GM19395 (cell line): ENCODE measurements at regions not wholly inside any gene's neighbourhood (a gene's known extent, or its start where the extent isn't known, plus 50 kb on each side); places are given as distances from the start of the nearest gene placed in this dataset.
A peak's percentile ranks its signal among the peaks of the same experiment; 100 is the strongest.

Source experiments
- ATAC-seq: cut with Tn5 transposase; IDR thresholded peaks from one replicate; pipeline ENCODE4 v1.9.1; 2021; ENCODE audit warnings: mild to moderate bottlenecking, moderate library complexity; ENCODE audit not compliant: unreplicated experiment

GRCh38 chr12:11946161-11946560 is 124.6 kb upstream of the BCL2L14 start:
- no peak for ATAC-seq

DNA sequence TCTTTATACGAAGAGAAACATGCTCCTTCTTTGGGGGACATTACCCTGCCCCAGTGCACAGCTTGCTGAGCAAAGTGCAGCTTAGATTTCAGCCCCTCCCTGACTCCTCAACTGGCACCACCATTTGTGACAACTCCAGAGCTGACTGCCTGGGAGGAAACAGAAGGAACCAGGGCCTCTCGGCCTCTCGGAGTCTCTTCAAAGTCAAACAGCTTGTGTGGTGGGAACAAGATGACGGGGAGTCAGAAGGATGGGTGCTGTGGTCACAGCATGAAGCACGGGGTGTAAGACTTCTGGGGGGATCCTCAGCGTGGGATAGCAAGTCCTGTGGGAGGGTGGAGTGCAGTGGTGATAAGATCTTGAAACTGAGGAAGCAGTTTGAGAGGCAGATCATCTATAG is 123.5 kb upstream of the BCL2L14 start:
- no peak for ATAC-seq

GRCh38 chr12:11949738-11950411 is 120.9 kb upstream of the BCL2L14 start:
- ATAC-seq, result no peak

DNA sequence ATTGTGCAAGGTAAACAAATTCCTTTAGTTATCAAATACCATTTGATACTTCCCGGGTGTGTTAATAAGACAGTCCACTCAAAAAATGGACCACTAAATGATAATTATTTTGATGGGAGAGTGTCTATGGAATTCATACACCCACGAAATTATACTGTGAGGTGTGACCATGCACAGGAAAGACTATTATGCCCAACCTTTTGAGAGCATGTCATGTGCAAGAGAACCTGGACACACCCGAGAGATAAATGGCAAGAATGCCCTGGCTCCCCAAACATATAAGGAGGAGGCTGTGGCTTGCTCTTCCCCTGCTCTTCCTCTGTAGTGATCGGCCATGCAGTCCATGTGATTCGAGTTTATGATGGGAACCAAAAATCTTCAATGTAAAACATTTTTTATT is 119.5 kb upstream of the BCL2L14 start:
- ATAC-seq, result no peak

DNA sequence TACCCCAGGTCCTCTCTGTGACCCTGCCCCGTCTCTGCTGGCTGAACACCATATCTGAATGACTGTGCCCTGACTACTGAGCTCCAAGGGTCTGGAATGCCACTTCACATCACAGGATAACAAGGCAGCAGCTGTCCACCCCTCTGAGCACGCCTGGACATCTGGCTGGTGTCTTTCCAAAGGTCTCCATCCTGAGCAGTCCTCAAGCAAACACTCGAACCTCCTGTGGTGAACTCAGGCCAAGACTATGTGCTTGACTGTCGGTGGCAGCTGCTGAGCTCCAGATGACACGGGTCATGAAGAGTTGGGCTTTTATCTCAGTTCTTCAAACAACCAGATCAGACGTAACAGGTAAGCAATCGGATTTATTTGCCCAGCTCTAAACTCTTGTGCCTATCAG is 117.2 kb upstream of the BCL2L14 start:
- no peak for ATAC-seq

DNA sequence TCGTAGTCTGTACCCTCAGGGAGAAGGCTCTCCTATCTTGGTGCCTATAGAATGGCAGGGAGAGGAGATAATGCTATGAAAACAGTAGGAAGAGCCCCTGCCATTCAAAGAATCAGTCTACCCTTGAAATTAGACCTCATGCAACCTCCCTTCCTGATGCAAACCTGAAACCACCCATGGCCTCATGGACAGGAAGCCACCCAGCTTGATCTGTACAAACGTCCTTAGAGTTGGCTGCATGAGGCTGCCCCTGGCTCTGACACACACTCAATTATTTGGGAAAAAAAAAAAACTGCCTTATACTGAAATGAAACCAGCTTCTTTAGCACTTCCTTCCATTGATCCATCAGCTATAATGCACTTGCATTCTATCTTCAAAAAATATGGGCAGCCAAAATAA is 116.6 kb upstream of the BCL2L14 start:
- peak; percentile 56 for ATAC-seq

- ATAC-seq, result no peak
Observed at GRCh38 chr12:11958221-11959091, 112.3 kb upstream of the BCL2L14 start.

DNA sequence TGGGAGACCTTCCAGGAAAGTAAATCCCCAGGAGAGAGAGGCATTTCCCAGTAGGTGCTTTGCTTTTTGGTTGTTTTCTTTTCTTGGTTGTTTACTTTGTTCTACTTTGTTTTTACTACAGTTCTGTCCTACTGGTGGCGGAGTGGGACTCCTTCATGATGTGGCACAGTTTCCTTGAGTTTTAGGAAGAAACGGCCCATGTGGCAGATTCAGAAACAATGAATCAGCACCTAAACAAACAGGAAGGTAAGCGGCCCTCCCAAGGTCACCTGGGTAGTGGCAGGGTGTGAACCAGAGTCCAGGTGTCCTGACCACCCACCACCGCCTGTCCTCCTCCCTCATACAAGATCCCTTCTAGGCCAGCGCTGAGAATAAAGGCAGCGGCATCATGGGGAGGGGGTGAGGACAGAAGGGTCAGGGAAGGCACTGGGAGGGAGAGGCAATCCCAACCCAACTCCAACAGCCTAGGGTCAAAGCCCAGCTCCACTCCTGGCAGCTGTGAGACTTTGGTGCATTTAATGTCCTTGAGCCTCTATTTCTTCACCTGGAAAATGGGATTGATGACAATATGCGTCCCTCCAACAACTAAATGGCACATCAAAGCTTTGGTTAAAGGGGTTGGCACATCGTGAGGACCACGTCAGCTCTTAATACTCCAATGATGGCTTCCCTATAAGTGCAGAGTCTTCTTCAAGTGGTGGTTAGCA is 111.5 kb upstream of the BCL2L14 start:
- no peak for ATAC-seq

GRCh38 chr12:11960646-11961045 is 110.1 kb upstream of the BCL2L14 start:
- no peak for ATAC-seq

GRCh38 chr12:11961686-11962085 is 109.1 kb upstream of the BCL2L14 start:
- no peak for ATAC-seq

DNA sequence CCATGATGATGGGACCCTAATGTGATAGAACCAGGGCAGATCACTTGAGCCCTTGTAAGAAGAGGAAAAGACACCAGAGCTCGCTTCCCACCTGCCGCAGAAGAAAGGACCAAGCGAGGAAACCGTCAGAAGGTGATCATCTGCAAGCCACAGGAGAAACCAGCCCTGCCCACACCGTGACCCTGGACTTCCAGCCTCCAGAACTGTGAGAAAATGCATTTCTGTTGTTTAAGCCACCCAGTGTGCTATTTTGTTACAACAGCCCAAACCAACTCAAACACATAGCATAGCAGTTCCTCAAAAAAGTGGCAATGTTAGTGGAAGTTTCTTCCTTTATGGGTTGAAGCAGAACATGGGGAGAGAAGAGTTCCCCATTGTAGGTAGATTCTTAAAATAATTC is 107.9 kb upstream of the BCL2L14 start:
- ATAC-seq, result no peak

DNA sequence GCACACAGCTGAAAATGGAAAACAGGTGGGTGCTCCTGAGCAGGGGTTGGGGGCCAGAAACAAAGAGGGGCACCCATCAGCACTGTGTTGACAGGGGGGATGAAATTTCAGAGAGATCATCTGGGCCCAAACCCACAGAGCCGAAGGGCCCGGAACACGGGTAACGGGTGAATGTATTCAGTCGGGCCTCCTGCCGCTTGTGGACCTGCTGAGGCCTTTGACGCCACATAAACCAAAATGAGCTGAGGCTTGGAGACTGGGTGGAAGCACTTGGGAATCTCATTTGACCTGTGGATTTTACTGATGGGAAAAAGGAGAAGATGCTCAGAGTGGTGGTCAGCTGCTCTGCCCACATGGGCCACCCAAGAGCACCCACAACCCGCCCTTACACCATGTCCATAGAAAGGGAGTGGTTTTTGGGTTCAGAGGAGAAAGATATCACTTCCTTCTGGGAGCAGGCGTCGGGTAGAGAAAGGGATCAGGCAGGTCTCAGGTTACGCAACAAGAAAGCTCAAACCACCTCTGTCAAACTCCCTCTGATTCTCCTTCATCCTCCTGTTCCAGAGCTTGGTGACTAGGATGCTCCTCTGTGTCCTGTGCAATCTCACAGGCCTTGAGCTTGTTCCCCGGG is 106.8 kb upstream of the BCL2L14 start:
- ATAC-seq, result no peak

DNA sequence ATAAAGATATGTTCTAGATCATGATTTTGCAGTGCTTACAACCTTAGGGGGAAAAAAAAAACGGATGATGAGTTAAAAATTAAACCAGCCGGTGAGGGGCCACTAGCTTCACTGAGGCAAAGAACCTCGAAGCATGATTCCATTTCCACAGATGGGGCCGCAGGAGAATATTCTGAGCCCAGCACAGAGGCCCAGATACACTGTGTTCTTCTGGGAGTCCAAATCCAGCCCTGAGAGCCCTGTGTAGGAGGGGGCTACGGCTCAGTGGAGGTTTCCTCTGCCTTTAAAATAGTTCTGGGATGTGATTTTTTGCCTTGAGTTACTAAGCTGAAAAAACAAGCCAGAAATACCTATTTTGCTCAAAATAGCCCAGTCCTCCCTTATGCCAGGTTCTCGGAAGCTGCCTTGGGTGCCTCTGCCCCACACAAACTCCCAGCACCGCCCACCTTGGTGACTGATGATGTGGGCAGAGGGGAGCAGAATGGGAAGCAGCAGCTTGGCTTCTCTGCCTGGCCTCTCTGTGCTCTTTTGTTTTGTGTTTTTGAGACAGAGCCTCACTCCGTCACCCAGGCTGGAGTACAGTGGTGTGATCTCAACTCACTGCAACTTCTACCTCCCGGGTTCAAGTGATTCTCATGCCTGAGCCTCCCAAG is 105.4 kb upstream of the BCL2L14 start:
- no peak for ATAC-seq

- ATAC-seq, result no peak
Observed at GRCh38 chr12:11967376-11968047, 103.2 kb upstream of the BCL2L14 start.

- ATAC-seq, result no peak
Observed at GRCh38 chr12:11968048-11968383, 102.7 kb upstream of the BCL2L14 start.

GRCh38 chr12:11968516-11968915 is 102.2 kb upstream of the BCL2L14 start:
- ATAC-seq, result no peak

DNA sequence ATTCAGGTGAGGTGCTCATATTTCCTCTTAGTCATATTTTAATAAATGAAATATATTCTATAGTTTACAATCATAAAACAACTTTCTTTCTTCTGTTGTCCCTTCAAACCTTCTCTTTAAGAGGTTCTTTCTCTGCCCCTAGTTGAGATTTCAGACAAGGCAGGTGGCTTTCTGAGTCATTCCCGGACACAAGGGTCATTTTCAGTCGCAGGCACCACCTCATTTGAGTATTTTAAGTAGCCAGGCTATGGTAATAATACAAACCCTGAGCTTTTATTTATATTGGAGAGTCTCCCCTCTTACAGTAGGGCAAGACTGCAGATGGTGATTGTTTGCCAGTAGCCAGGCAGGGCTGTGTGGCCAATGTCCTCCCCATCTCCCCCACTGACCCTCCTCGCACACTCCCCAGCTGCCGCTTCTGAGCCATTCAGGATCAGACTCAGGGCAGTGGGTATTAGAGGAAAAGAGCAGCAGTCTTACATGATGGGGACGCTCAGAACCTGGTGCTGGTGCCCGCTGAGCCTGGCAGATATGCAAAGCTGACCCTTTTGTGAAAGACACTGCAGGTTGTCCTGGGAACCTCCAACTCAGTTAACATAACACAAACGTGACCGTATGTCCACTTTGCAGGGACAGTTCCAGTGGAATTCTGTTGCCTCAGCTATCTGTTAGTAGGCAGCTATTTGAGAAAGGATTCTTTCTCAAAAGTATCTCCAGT is 101.1 kb upstream of the BCL2L14 start:
- peak; percentile 90 for ATAC-seq

DNA sequence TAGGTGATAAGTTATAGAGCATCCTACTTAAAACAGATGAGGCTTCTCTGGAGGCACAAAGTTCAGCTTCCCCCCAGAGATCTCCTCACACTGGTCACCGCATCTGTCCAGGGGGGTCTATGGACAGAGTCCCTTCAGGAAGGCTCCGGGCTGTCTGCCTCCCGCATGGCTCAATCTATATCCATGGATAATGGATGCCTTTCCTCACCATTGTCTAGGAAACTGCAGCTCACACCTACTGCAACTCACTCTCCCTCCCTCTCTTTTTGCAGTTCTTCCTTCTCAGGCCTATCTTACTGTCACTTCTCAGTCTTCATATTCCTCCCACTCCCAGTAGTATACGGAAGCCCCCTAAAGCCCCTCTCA is 100.6 kb upstream of the BCL2L14 start:
- no peak for ATAC-seq

- ATAC-seq, result no peak
Observed at GRCh38 chr12:11973396-11973795, 97.3 kb upstream of the BCL2L14 start.

GRCh38 chr12:11976005-11976404 is 94.7 kb upstream of the BCL2L14 start:
- no peak for ATAC-seq
